ENCODE measurements at regions not wholly inside any gene's neighbourhood (a gene's known extent, or its start where the extent isn't known, plus 50 kb on each side); places are given as distances from the start of the nearest gene placed in this dataset.

GRCh38 chr13:79782541-79783205, 301.7 kb downstream of the NDFIP2 start (continued):
- TF ChIP-seq ZNF462 (CRISPR knock-in tag; IDR thresholded peaks at IDR 0.05), result peak; percentile 62; the same call in 1 of the 2 replicates

GRCh38 chr13:79781829-79782540, 301.0 kb downstream of the NDFIP2 start:
- Mint-ChIP-seq H3K36me3 (ENCODE audit: low read depth) (no peaks in the 10 kb centered on the region), H3K9me3 (no peaks in the 10 kb centered on the region), H3K4me3 (0 out of 3 replicates have a peak overlapping the region, but pooled peaks have one; percentile 35), H3K4me1 (peaks cover 24% of the 10 kb centered on the region), H3K27ac (peak overlapping the region; percentile 95), H3K27me3 (ENCODE audit: insufficient read depth, low read depth, poor library complexity) (no peaks in the 10 kb centered on the region)
- Histone ChIP-seq H3K36me3 (ENCODE audit: insufficient read depth) (no peaks in the 10 kb centered on the region), H3K9me2 (ENCODE audit: insufficient read depth) (no peaks in the 10 kb centered on the region), H3K27me3 (ENCODE audit: insufficient read depth) (no peaks in the 10 kb centered on the region), H3K27ac (ENCODE audit: low read depth) (peak overlapping the region; percentile 48; the same call in 1 of the 2 replicates), H3K4me1 (ENCODE audit: insufficient read depth) (peaks cover 14% of the 10 kb centered on the region; the same call in 1 of the 2 replicates), H3F3A (replicated peaks; ENCODE audit: low read depth) (no peaks in the 10 kb centered on the region), H3K4me2 (peak overlapping the region; percentile 9; the same call in 1 of the 2 replicates), H4K20me1 (replicated peaks; ENCODE audit: insufficient read depth) (no peaks in the 10 kb centered on the region), H3K79me2 (replicated peaks; ENCODE audit: insufficient read depth) (no peaks in the 10 kb centered on the region), H3K4me3 (no peak overlapping the region), H2AFZ (no peak overlapping the region; the same call in 1 of the 2 replicates)
- ATAC-seq (peak; percentile 17), DNase-seq (ENCODE audit: low spot score) (no peak)
- no peak for TF ChIP-seq ETS1 (IDR thresholded peaks at IDR 0.05)
- no peak for TF ChIP-seq STAT1 (IDR thresholded peaks at IDR 0.05; ENCODE audit: unreplicated experiment)
- TF ChIP-seq, protein P1, sequence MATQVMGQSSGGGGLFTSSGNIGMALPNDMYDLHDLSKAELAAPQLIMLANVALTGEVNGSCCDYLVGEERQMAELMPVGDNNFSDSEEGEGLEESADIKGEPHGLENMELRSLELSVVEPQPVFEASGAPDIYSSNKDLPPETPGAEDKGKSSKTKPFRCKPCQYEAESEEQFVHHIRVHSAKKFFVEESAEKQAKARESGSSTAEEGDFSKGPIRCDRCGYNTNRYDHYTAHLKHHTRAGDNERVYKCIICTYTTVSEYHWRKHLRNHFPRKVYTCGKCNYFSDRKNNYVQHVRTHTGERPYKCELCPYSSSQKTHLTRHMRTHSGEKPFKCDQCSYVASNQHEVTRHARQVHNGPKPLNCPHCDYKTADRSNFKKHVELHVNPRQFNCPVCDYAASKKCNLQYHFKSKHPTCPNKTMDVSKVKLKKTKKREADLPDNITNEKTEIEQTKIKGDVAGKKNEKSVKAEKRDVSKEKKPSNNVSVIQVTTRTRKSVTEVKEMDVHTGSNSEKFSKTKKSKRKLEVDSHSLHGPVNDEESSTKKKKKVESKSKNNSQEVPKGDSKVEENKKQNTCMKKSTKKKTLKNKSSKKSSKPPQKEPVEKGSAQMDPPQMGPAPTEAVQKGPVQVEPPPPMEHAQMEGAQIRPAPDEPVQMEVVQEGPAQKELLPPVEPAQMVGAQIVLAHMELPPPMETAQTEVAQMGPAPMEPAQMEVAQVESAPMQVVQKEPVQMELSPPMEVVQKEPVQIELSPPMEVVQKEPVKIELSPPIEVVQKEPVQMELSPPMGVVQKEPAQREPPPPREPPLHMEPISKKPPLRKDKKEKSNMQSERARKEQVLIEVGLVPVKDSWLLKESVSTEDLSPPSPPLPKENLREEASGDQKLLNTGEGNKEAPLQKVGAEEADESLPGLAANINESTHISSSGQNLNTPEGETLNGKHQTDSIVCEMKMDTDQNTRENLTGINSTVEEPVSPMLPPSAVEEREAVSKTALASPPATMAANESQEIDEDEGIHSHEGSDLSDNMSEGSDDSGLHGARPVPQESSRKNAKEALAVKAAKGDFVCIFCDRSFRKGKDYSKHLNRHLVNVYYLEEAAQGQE (IDR thresholded peaks at IDR 0.05; ENCODE audit: unreplicated experiment), result no peak
- TF ChIP-seq NANOG (IDR thresholded peaks at IDR 0.05; ENCODE audit: borderline replicate concordance), result no peak
- TF ChIP-seq EZH2phosphoT487 (IDR thresholded peaks at IDR 0.05; ENCODE audit: unreplicated experiment), result no peak
- TF ChIP-seq ZNF331 (CRISPR knock-in tag; IDR thresholded peaks at IDR 0.05; ENCODE audit: low read depth), result no peak
- no peak for TF ChIP-seq EZH2 (IDR thresholded peaks at IDR 0.05; ENCODE audit: low read depth, unreplicated experiment)

Data from GM23338 (cell line).